Transverse colon (tissue), 4 donors: ENCODE measurements at regions not wholly inside any gene's neighbourhood (a gene's known extent, or its start where the extent isn't known, plus 50 kb on each side); places are given as distances from the start of the nearest gene placed in this dataset.

Experiments
- DNase-seq: peaks from one replicate; pipeline ENCODE4 v3.0.0-alpha.2; 2019
- H3K27ac ChIP-seq, 4 donors: fragments of 200-600 bp; sonication (generic); 2 replicates each; pipeline ENCODE4 v1.5.1; 2016 to 2018; ENCODE audit warnings: inconsistent platforms in 4 of 4
- H3K27me3 ChIP-seq: fragments of 200-600 bp; sonication (generic); 2 replicates; pipeline ENCODE4 v1.5.1; 2017; ENCODE audit warnings: inconsistent platforms
- H3K36me3 ChIP-seq, 4 donors: fragments of 200-600 bp; sonication (generic); 2 replicates each; pipeline ENCODE4 v1.5.1; 2017 to 2019; ENCODE audit warnings: inconsistent platforms in 4 of 4
- H3K4me1 ChIP-seq, 4 donors: fragments of 200-600 bp; sonication (generic); 2 replicates each; pipeline ENCODE4 v1.5.1; 2017 to 2020; ENCODE audit warnings: inconsistent platforms in 4 of 4
- H3K4me3 ChIP-seq, 4 donors: fragments of 200-600 bp; sonication (generic); 1 replicate in 1 of 4; 2 replicates in 3 of 4; pipeline versions ENCODE4 v1.5.1 to v1.6.1; 2017 to 2019; ENCODE audit warnings: inconsistent platforms in 4 of 4
- H3K9me3 ChIP-seq, 2 donors: fragments of 200-600 bp; sonication (generic); 2 replicates each; pipeline ENCODE4 v1.5.1; 2017 to 2019; ENCODE audit warnings: inconsistent platforms in 2 of 2
- CTCF ChIP-seq, 5 experiments: fragments of 200-600 bp in 3 of 5; fragments of 450-650 bp in 2 of 5; sonication (generic) in 3 of 5; IDR thresholded peaks; 1 replicate in 2 of 5; 2 replicates in 3 of 5; pipeline ENCODE4 v1.5.1; 2016 to 2017; ENCODE audit warnings: antibody characterized with exemption in 5 of 5, inconsistent platforms in 3 of 5, mild to moderate bottlenecking in 2 of 5, moderate library complexity in 1 of 5
- EP300 ChIP-seq: sonication (generic); formaldehyde crosslinking; IDR thresholded peaks from one replicate; pipeline ENCODE4 v1.6.1; 2017; ENCODE audit warnings: antibody characterized with exemption, low read depth
- POLR2A ChIP-seq: fragments of 450-650 bp; IDR thresholded peaks from one replicate; pipeline ENCODE4 v1.6.1; 2016; ENCODE audit warnings: antibody characterized with exemption, mild to moderate bottlenecking, moderate library complexity
- POLR2AphosphoS5 ChIP-seq, 3 donors: sonication (generic); formaldehyde crosslinking; IDR thresholded peaks; one replicate each; pipeline ENCODE4 v1.6.1; 2016; ENCODE audit warnings: antibody characterized with exemption in 3 of 3
- WGBS, 2 donors: methylation state at CpG; one replicate each; pipeline ENCODE4 v1.1.5; 2018; ENCODE audit warnings: low coverage in 1 of 2; 5-methylcytosine and 5-hydroxymethylcytosine counted together
- in situ Hi-C, 4 donors: fragments of 200-750 bp; cut with MboI; loops; one replicate each; pipeline versions ENCODE4 v1.15.0 to v1.15.1; 2017; ENCODE audit warnings: low sequenced_read_pairs in 3 of 4, low pct_ligation_motif_present in 1 of 4, low pct_unique_long_range_greater_than_20kb in 1 of 4
- intact Hi-C: fragments of 100-400 bp; cut with DNase I; formaldehyde crosslinking; loops from one replicate; pipeline ENCODE4 v1.15.1; 2023; ENCODE audit warnings: low total_unique reads

- Histone ChIP-seq H3K27me3 (no peaks in the 10 kb centered on the region), H3K4me1 (peaks cover 0 to 4% (median 0%) of the 10 kb centered on the region in 4 donors), H3K36me3 (no peaks in the 10 kb centered on the region), H3K4me3 (no peak overlapping the region), H3K27ac (no peak overlapping the region), H3K9me3 (no peaks in the 10 kb centered on the region)
- TF ChIP-seq POLR2A = no peak
- no peak for TF ChIP-seq EP300
- TF ChIP-seq POLR2AphosphoS5 (IDR thresholded peaks at IDR 0.05) = no peak
- no peak for TF ChIP-seq CTCF (IDR thresholded peaks at IDR 0.05)
- in situ Hi-C loops (no loop called here), intact Hi-C loops (no loop called here)
- DNase-seq = no peak
- 83 to 91% methylated on average over 3 of the region's 3 CpGs for WGBS, 2 donors
Measured at GRCh38 chr7:37532636-37533035, 84.0 kb upstream of the ELMO1 start.

GRCh38 chr7:37534893-37535610, 86.4 kb upstream of the ELMO1 start:
- H3K27me3 ChIP-seq = no peaks in the 10 kb centered on the region
- no peaks in the 10 kb centered on the region for H3K36me3 ChIP-seq
- no peak for DNase-seq
- TF ChIP-seq CTCF (IDR thresholded peaks at IDR 0.05) (no peak), POLR2AphosphoS5 (IDR thresholded peaks at IDR 0.05) (no peak), POLR2A (no peak), EP300 (no peak)
- intact Hi-C loops = no loop called here
- no peak overlapping the region for H3K4me3 ChIP-seq
- H3K9me3 ChIP-seq = no peaks in the 10 kb centered on the region
- H3K4me1 ChIP-seq = peaks cover 0 to 4% (median 0%) of the 10 kb centered on the region in 4 donors
- H3K27ac ChIP-seq = no peak overlapping the region
- in situ Hi-C loops = no loop called here
- WGBS, 2 donors = 59 to 70% methylated on average over 4 to 7 of the region's 7 CpGs

- Histone ChIP-seq H3K9me3 (no peaks in the 10 kb centered on the region), H3K4me1 (peaks cover 0 to 4% (median 0%) of the 10 kb centered on the region in 4 donors), H3K4me3 (no peak overlapping the region), H3K27me3 (no peaks in the 10 kb centered on the region), H3K36me3 (no peaks in the 10 kb centered on the region), H3K27ac (no peak overlapping the region)
- no peak for DNase-seq
- TF ChIP-seq POLR2A (no peak), EP300 (no peak), CTCF (IDR thresholded peaks at IDR 0.05) (no peak), POLR2AphosphoS5 (IDR thresholded peaks at IDR 0.05) (no peak)
- intact Hi-C loops (no loop called here), in situ Hi-C loops (no loop called here)
Measured at GRCh38 chr7:37535841-37536240, 87.2 kb upstream of the ELMO1 start.

GRCh38 chr7:37536706-37537105, 88.0 kb upstream of the ELMO1 start:
- Histone ChIP-seq H3K4me3 (no peak overlapping the region), H3K27me3 (no peaks in the 10 kb centered on the region), H3K4me1 (peaks cover 0 to 4% (median 0%) of the 10 kb centered on the region in 4 donors), H3K27ac (no peak overlapping the region), H3K9me3 (no peaks in the 10 kb centered on the region), H3K36me3 (no peaks in the 10 kb centered on the region)
- in situ Hi-C loops (no loop called here), intact Hi-C loops (no loop called here)
- no peak for DNase-seq
- 63 to 66% methylated on average over 4 of the region's 4 CpGs for WGBS, 2 donors
- TF ChIP-seq CTCF (IDR thresholded peaks at IDR 0.05) = no peak
- no peak for TF ChIP-seq POLR2AphosphoS5 (IDR thresholded peaks at IDR 0.05)
- TF ChIP-seq EP300 = no peak
- no peak for TF ChIP-seq POLR2A
